ENCODE measurements at regions not wholly inside any gene's neighbourhood (a gene's known extent, or its start where the extent isn't known, plus 50 kb on each side); places are given as distances from the start of the nearest gene placed in this dataset.

DNA sequence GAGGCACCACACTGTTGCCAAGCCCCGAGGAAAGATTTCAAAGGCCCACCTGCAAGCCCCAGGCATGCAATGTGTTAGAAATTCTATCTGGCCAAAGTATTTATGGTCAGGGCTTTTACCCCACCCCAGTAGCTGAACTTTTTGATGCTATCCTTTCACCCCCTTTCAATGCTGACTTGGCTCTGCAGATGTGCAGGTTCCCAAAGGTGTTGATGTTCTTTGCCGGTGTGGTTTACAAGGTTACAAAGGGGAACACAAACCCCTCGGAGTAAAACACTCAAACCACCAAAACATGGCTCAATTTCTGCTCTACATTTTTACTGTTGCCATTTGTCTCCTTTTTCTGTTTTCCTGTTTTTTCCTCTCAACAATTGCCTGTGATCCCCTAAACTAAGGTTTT is 145.4 kb upstream of the BNIP2 start:
- Histone ChIP-seq H3K9me3 (ENCODE audit: insufficient read depth, low read depth, low read length) (no peaks in the 10 kb centered on the region), H3K36me3 (ENCODE audit: insufficient read depth, low read length) (no peaks in the 10 kb centered on the region), H2AFZ (ENCODE audit: low read depth, low read length) (no peak overlapping the region), H3K4me1 (ENCODE audit: insufficient read depth, low read length) (no peaks in the 10 kb centered on the region), H3K27me3 (ENCODE audit: insufficient read depth, low read length) (peaks cover 4% of the 10 kb centered on the region), H3K79me2 (ENCODE audit: insufficient read depth, low read length) (no peaks in the 10 kb centered on the region), H3K4me3 (ENCODE audit: insufficient read depth, low read depth, low read length) (no peak overlapping the region), H4K20me1 (ENCODE audit: insufficient read depth, low read length) (no peaks in the 10 kb centered on the region), H3K4me2 (ENCODE audit: low read length) (no peak overlapping the region), H3K27ac (ENCODE audit: low read depth, low read length) (no peak overlapping the region), H3K9ac (ENCODE audit: low read length) (no peak overlapping the region)
- TF ChIP-seq, protein P1, sequence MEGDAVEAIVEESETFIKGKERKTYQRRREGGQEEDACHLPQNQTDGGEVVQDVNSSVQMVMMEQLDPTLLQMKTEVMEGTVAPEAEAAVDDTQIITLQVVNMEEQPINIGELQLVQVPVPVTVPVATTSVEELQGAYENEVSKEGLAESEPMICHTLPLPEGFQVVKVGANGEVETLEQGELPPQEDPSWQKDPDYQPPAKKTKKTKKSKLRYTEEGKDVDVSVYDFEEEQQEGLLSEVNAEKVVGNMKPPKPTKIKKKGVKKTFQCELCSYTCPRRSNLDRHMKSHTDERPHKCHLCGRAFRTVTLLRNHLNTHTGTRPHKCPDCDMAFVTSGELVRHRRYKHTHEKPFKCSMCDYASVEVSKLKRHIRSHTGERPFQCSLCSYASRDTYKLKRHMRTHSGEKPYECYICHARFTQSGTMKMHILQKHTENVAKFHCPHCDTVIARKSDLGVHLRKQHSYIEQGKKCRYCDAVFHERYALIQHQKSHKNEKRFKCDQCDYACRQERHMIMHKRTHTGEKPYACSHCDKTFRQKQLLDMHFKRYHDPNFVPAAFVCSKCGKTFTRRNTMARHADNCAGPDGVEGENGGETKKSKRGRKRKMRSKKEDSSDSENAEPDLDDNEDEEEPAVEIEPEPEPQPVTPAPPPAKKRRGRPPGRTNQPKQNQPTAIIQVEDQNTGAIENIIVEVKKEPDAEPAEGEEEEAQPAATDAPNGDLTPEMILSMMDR (IDR thresholded peaks at IDR 0.05; ENCODE audit: insufficient read depth, low read depth, low read length), result no peak
- no peak for TF ChIP-seq EZH2 (IDR thresholded peaks at IDR 0.05; ENCODE audit: insufficient read depth, low read length)
- no peaks in the 10 kb centered on the region for H3K9me3 Mint-ChIP-seq (ENCODE audit: unreplicated experiment)
- FAIRE-seq (no peak), DNase-seq (ENCODE audit: low read depth) (no peak)
- H3K36me3 Mint-ChIP-seq (ENCODE audit: low read depth, unreplicated experiment), result no peaks in the 10 kb centered on the region
- H3K4me3 Mint-ChIP-seq (ENCODE audit: unreplicated experiment), result no peak overlapping the region
- H3K4me1 Mint-ChIP-seq (ENCODE audit: low read depth, unreplicated experiment), result peaks cover 6% of the 10 kb centered on the region
- no peak overlapping the region for H3K27ac Mint-ChIP-seq (ENCODE audit: unreplicated experiment)
- peaks cover 5% of the 10 kb centered on the region for H3K27me3 Mint-ChIP-seq (ENCODE audit: low read depth, unreplicated experiment)

DNA sequence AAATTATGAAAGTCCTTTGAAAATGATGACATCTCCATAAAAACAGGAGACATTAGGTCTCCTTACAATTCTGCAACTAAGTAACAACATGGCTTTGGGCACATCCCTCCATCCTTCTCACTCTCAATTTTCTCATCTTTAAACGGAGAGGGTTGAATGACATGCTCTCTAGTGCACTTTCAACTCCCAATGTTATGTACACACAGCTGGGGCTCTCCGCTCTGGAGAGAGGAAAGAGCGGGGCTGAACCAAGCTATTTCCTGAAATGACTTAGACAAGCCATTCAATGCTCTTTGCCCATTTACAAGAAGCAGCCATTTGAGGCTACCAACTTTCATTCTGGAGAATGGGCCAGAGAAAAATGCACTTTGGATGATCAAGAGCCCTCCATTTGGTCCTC is 144.2 kb upstream of the BNIP2 start:
- H3K27me3 Mint-ChIP-seq (ENCODE audit: low read depth, unreplicated experiment), result peaks cover 5% of the 10 kb centered on the region
- peaks cover 4% of the 10 kb centered on the region for H3K27me3 ChIP-seq (ENCODE audit: insufficient read depth, low read length)
- H4K20me1 ChIP-seq (ENCODE audit: insufficient read depth, low read length), result no peaks in the 10 kb centered on the region
- no peaks in the 10 kb centered on the region for H3K36me3 Mint-ChIP-seq (ENCODE audit: low read depth, unreplicated experiment)
- no peaks in the 10 kb centered on the region for H3K9me3 ChIP-seq (ENCODE audit: insufficient read depth, low read depth, low read length)
- DNase-seq (ENCODE audit: low read depth), result no peak
- no peak overlapping the region for H3K4me3 Mint-ChIP-seq (ENCODE audit: unreplicated experiment)
- H3K9ac ChIP-seq (ENCODE audit: low read length), result no peak overlapping the region
- no peak overlapping the region for H3K27ac Mint-ChIP-seq (ENCODE audit: unreplicated experiment)
- no peaks in the 10 kb centered on the region for H3K4me1 ChIP-seq (ENCODE audit: insufficient read depth, low read length)
- H3K27ac ChIP-seq (ENCODE audit: low read depth, low read length), result no peak overlapping the region
- H3K4me2 ChIP-seq (ENCODE audit: low read length), result no peak overlapping the region
- H3K9me3 Mint-ChIP-seq (ENCODE audit: unreplicated experiment), result no peaks in the 10 kb centered on the region
- no peak for FAIRE-seq
- H2AFZ ChIP-seq (ENCODE audit: low read depth, low read length), result no peak overlapping the region
- TF ChIP-seq, protein P1 (IDR thresholded peaks at IDR 0.05; ENCODE audit: insufficient read depth, low read depth, low read length), result no peak
- TF ChIP-seq EZH2 (IDR thresholded peaks at IDR 0.05; ENCODE audit: insufficient read depth, low read length), result no peak
- H3K4me1 Mint-ChIP-seq (ENCODE audit: low read depth, unreplicated experiment), result peaks cover 6% of the 10 kb centered on the region
- no peak overlapping the region for H3K4me3 ChIP-seq (ENCODE audit: insufficient read depth, low read depth, low read length)
- H3K79me2 ChIP-seq (ENCODE audit: insufficient read depth, low read length), result no peaks in the 10 kb centered on the region
- H3K36me3 ChIP-seq (ENCODE audit: insufficient read depth, low read length), result no peaks in the 10 kb centered on the region

DNA sequence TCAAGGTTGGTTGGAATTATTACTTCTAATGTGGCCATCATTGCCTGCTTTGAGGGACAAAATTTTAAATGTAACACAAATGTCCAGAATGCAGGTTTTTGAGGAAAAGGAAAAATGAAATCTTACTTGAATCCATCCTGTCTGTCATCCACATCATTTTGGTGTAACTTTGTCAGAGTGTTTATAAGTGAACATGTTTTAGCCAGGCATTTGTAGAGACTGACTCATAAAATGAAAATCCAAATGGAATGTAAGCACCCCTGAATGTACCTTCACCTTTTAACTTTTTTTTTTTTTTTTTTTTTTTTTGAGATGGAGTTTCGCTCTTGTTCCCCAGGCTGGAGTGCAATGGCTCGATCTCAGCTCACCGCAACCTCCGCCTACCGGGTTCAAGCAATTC is 141.8 kb upstream of the BNIP2 start:
- peaks cover 4% of the 10 kb centered on the region for H3K27me3 ChIP-seq (ENCODE audit: insufficient read depth, low read length)
- no peak for TF ChIP-seq EZH2 (IDR thresholded peaks at IDR 0.05; ENCODE audit: insufficient read depth, low read length)
- TF ChIP-seq, protein P1 (IDR thresholded peaks at IDR 0.05; ENCODE audit: insufficient read depth, low read depth, low read length), result no peak
- H3K4me1 ChIP-seq (ENCODE audit: insufficient read depth, low read length), result no peaks in the 10 kb centered on the region
- H3K79me2 ChIP-seq (ENCODE audit: insufficient read depth, low read length), result no peaks in the 10 kb centered on the region
- no peak overlapping the region for H3K27ac ChIP-seq (ENCODE audit: low read depth, low read length)
- Mint-ChIP-seq H3K4me3 (ENCODE audit: unreplicated experiment) (no peak overlapping the region), H3K27ac (ENCODE audit: unreplicated experiment) (no peak overlapping the region), H3K27me3 (ENCODE audit: low read depth, unreplicated experiment) (no peaks in the 10 kb centered on the region), H3K9me3 (ENCODE audit: unreplicated experiment) (no peaks in the 10 kb centered on the region), H3K36me3 (ENCODE audit: low read depth, unreplicated experiment) (no peaks in the 10 kb centered on the region), H3K4me1 (ENCODE audit: low read depth, unreplicated experiment) (peaks cover 6% of the 10 kb centered on the region)
- no peak overlapping the region for H3K4me2 ChIP-seq (ENCODE audit: low read length)
- FAIRE-seq, result no peak
- H3K9ac ChIP-seq (ENCODE audit: low read length), result no peak overlapping the region
- H3K36me3 ChIP-seq (ENCODE audit: insufficient read depth, low read length), result no peaks in the 10 kb centered on the region
- no peak overlapping the region for H3K4me3 ChIP-seq (ENCODE audit: insufficient read depth, low read depth, low read length)
- H4K20me1 ChIP-seq (ENCODE audit: insufficient read depth, low read length), result no peaks in the 10 kb centered on the region
- no peak for DNase-seq (ENCODE audit: low read depth)
- no peaks in the 10 kb centered on the region for H3K9me3 ChIP-seq (ENCODE audit: insufficient read depth, low read depth, low read length)
- H2AFZ ChIP-seq (ENCODE audit: low read depth, low read length), result no peak overlapping the region
